GM04503 (cell line): ENCODE measurements at regions not wholly inside any gene's neighbourhood (a gene's known extent, or its start where the extent isn't known, plus 50 kb on each side); places are given as distances from the start of the nearest gene placed in this dataset.
"Not testable (repeated sequence)": the region's sequence is repeated elsewhere in the genome, so short reads cannot be mapped to it uniquely, and the experiment has no call there.

ENCODE experiments used
- DNase-seq: peaks from one replicate; pipeline ENCODE4 v3.0.0-alpha.2; 2012; ENCODE audit warnings: low read depth

- DNase-seq = no peak
Observed at GRCh38 chr18:45342166-45342565, 273.1 kb upstream of the SLC14A2 start.

- DNase-seq = no peak
Observed at GRCh38 chr18:45342653-45343052, 272.6 kb upstream of the SLC14A2 start.

- DNase-seq = no peak
Observed at GRCh38 chr18:45343365-45343764, 271.9 kb upstream of the SLC14A2 start.

GRCh38 chr18:45344680-45345079 lies 270.6 kb upstream of the SLC14A2 start:
- not testable (repeated sequence) for DNase-seq

- DNase-seq = no peak
Observed at GRCh38 chr18:45349019-45349418, 266.3 kb upstream of the SLC14A2 start.

DNA sequence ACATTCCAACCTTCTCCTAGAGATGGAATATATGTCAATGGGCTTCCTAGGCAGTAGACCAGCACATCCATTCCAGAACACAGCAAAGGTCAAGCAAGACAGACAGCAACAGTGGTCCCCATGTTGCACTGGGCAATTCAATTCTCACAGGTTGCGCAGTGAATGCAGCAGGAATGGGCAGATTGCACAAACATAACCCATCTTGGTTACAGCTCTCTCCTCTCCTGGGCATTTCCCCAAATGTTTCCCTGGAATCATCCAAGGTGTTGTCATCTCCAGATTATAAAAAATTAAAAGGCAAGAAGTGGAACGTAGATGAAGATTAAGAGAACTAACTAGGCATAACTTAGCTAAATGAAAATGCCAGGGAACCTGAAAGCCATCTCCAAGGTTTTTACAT lies 265.8 kb upstream of the SLC14A2 start:
- no peak for DNase-seq

GRCh38 chr18:45350404-45351156 lies 264.7 kb upstream of the SLC14A2 start:
- no peak for DNase-seq

DNA sequence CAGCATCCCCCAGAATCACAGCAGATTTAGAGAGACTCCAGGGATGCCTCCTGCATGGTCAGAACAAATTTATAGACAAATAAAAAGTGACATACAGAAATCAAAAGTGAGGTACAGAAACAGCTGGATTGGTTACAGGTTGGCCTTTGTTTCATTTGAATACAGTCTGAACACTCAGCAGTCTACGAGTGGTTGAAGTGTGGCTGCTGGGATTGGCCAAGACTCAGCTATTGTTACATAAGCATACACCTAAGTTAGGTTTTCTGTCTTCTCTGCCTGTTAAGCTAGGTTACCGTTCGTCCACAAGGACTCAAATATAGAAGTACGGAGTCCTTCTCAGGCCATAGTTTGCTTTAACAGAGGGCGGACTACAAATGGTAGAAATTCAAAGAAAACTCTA lies 262.4 kb upstream of the SLC14A2 start:
- DNase-seq = no peak

GRCh38 chr18:45353530-45353929 lies 261.7 kb upstream of the SLC14A2 start:
- DNase-seq = no peak

DNA sequence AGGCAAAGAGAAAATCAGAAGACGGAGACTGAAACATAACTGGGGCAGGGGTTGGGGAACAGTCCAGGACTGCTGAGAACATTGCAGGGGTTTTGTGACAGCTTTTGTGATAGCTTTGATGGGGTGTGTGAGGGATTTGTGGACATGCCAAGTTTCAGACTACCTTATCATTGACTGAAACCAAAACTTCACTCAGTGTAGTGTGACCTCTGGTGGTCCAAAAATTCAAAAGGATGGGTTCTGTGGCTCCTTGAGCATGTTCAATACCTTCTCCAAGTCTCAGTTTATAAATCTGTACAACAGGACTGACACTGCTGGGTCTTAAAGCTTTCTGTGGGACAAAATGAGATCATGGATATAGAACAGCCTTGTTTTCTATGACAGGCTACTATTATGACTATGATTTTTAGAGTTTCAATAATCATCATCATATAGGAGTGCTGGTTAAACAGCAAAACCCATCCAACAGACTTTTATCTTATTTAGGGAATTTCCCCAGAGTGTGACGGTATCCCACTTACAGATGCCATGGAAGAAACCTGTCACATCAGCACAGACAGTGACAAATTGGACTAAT lies 259.2 kb upstream of the SLC14A2 start:
- no peak for DNase-seq

DNA sequence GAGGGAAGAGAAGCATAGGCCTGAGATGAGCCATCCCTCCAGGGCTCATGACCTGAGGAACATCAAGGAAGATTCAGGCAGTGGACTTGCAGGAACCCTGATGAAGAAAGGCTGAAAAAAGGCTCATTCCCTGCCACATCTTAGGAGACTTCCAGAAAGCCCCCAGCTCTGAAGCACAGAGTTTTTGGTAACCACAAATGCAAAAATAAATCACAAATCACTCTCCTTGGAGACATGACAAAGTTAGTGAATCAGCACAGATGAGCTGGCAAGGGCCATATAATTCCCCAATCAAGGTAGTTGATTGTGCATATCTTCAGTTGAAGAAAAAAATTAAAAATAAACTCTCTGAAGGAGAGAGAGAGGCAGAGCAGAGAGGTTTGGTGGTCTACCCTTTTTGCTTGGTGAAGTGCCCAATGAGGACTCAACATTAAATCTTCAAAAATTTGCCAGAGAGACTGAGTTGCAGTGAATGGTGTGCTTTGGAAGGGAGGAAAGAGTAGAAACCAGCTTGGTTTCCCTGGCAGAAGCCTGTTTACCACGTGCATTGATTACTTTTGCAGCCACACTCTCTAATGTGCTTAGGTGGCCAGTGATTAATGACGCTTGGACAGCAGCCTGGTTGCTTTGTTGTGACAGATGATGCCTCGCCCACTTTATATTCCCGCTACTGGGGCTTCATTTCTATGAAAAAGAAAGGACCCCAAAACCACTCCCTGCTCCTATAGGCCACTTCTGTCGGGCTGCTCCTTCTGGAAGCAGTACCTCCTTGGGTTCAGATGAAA lies 257.4 kb upstream of the SLC14A2 start:
- DNase-seq = no peak

- DNase-seq = no peak
Observed at GRCh38 chr18:45359275-45360009, 255.8 kb upstream of the SLC14A2 start.

DNA sequence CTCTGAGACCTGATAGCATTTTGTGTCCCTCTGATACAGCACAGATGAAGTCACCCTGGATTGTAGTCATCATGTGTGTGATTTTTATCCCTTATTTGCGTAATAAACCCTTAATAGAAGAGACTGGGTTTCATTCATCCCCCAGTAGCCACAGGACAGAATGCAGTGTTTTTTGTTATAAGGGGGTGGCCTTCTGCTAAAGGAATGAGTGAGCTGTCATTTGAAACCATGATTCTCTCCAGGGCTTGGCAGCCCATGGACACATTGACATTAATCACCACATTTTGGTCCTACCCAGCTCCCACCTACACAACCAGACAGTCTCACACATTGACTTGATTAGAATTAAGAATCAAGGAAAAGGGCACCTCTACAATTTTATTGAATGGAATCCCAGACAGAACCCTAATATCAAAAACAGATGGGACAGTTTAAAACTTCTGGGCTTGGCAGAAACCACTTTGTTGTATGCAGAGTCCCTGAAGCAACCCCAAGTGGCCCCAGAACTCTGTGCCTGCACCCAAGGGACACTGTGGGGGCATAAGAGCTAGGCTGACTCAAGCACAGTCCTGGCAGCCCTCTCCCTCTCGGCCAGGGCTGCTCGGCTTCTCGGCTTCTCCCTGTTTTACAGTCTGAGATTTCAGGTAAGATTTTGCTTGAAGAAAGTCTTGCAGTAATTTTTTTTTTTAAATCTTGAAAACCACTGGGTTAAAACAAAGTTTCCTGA lies 254.0 kb upstream of the SLC14A2 start:
- peak; percentile 25 for DNase-seq

DNA sequence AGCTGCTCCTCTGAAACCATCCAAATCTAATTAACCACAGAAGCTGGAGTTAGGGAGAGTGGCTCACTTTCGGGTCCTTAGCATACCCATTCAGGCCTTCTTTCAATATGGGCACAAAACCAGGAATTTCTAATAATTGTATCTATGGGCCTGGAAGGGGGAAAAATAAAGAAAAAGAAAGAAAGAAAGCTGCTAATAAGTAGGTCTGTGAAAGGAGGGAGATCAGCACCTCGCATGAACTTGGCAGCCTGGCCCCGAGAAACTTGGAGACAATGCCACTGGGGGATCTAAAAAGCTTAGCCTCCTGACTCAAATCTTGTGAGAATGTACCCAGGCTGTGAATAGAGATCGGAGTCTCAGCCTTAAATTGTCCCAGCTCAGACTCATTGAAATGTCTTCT lies 252.1 kb upstream of the SLC14A2 start:
- DNase-seq = no peak

- peak; percentile 38 for DNase-seq
Observed at GRCh38 chr18:45365835-45366234, 249.4 kb upstream of the SLC14A2 start.

DNA sequence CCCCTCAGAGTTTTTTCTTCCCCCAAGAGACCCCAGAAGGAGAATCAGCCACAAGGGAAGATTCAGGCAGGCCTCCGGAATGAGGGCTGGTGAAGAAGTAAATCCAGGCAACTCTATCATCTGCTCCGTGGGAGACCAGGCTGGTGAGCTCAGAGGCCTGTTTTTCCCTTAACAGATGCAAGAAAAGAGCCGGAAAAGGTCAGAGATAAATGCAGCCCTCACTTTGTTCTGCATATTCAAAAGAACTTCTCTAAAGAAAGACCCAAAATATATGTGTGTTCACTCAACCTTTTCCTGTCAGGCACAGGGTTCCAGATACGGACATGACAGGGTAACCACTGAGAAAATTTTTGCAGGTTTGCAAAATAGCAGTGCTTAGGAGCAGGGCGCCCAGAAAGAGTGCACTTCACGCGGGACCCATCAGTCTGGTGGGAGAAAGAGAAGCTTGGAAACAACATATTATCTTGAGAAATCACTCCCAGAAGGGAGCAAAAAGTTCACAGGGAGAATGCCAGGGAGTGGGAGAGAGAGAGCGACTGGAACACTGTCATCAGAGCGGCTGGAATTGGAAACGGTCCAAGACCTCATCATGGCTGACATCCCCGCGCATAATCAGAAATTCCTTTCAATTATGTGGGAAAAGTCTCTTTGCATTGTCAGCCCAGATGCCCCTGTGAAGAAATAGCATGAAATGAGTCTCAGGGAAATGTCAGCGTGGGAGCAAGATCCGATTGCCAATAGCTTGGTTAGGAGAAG lies 244.8 kb upstream of the SLC14A2 start:
- peak; percentile 10 for DNase-seq

DNA sequence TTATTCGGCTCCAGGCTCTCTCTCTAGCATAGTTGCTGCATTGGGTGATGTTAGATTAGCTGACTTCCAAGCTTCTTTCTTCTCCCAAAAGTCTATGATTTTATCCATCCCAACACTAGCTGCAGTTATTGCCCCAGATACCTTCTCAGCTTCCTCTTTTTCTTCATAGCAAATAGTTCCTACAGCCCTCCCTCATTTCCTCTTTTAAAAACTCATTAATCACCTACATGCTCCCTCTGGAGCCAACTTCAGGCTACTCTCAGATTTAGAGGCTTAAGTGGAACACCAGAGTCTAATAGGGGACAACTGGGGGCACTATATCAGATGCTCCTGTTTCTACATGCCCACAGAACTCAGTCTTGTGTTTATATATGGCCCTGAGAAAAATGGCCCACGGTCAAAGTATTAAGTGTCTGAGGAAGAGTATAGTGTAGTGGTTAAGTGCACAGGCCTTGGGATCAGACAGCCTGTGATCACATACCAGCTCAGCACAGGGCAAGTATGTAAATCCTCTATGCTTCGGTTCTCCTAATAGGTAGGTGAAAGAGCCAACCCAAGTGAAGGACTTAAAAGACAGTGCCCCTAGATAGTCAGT lies 241.9 kb upstream of the SLC14A2 start:
- DNase-seq = no peak

- no peak for DNase-seq
Observed at GRCh38 chr18:45374236-45374635, 241.0 kb upstream of the SLC14A2 start.

GRCh38 chr18:45374878-45375630 lies 240.2 kb upstream of the SLC14A2 start:
- DNase-seq = no peak

GRCh38 chr18:45376193-45376592 lies 239.1 kb upstream of the SLC14A2 start:
- no peak for DNase-seq
